ENCODE measurements at regions not wholly inside any gene's neighbourhood (a gene's known extent, or its start where the extent isn't known, plus 50 kb on each side); places are given as distances from the start of the nearest gene placed in this dataset.

DNA sequence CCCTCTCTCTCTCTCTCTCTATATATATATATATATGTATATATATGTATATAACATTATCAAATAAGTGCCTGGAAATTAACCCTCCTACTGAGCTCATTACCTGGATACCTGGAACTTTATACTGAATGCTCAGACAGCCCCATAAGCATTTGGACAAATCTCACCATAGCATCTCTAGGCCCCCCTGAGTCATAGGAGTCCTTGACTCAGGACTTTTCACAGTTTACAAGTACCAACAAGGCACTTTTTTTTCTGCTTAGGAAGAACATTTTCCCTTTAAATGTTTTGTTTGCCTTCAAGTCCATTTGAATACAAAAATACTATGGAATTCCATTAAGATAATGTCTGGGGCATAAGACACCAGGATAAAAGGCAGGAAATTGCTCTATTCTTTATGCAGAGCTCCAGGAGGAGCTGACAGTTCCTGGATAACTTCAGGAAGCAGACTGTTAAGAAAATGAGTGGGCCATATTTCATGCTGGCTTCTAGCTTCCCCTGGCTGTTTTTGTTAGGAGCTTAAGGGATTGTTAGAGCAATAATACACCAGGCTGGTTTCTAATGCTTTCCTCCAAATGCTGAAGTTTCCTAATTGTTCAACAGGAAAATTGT is 171.7 kb upstream of the ASIC2 start:
- intact Hi-C loops (cut with DNase I), result no loop called here
- no peak for ATAC-seq
- no peak for DNase-seq (ENCODE audit: low spot score)

DNA sequence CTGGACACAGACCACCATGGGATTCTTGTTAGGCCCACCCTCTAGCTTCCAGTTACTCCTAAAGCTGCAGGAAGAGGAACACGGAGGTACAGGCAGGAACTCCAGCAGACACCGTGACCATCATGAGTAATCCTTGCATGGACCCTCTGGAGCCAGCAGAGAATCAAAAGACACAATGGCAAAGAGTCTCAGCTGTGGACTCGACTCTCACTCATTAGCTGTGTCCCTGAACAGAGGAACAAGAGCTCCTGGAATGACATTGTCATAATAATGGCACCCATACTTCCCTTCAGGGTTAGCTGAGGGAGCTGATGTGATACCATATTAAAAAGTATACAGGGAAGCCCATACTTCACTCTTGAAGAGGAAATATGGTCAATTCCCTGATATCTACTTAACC is 176.3 kb upstream of the ASIC2 start:
- no peak for DNase-seq (ENCODE audit: low spot score)
- intact Hi-C loops (cut with DNase I), result no loop called here
- ATAC-seq, result no peak

DNA sequence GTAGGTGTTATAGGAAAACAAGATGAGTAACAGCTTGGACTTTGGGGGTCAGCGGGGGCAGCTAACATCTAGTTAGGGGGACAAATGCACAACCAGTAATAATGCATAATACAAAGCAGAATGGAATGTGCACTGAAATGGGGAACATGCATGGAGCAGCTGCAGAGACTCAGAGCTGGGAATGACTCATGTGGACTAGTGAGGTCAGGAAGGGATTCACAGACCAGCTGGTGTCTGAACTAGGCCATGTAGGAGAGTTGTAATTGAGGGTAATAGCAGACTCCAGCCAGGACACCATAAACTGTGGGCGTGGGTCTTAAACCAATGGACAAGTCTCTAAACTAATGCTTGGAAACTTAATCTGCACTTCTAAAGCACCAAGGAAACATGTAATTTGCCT is 176.8 kb upstream of the ASIC2 start:
- DNase-seq (ENCODE audit: low spot score) (no peak), ATAC-seq (no peak)
- intact Hi-C loops (cut with DNase I), result no loop called here

DNA sequence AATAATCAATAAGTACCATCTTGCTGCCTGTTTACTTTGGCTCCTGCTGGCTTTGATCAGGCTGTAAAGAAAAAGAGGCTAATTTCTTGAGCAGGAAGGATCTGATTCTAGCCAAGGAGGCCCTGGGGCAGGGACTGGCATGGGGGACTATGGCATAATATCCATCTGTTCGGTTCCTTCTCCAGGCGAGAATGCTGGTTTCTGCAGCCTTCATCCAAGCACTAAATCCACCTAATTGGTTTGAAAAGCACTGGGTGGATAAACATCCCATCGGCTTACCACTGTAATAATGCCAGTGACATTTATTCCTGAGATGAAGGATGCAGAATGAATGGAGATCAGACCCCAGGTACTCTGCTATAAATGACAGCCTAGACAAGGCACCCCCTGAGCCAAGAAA is 180.0 kb upstream of the ASIC2 start:
- DNase-seq (ENCODE audit: low spot score) (no peak), ATAC-seq (no peak)
- intact Hi-C loops (cut with DNase I), result no loop called here

DNA sequence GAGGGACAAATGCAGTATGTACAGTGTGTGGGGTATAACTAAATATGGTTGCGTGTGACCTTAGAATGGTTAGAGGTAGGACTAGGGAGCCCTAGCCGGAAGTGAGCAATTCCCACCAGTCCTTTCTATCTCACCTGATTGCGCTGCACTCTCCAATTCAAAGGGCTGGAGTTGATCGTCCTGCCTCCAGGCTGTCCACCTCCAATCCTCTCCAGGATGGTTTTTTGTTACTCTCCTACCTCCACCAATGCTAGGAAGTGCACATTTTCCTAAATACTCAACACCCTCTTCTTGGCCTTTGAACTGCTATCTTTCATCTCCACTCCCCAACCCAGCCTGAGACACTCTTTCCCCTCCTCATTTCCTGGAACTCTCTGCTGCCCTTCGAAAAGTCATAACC is 181.7 kb upstream of the ASIC2 start:
- DNase-seq (ENCODE audit: low spot score), result no peak
- ATAC-seq, result no peak
- intact Hi-C loops (cut with DNase I), result no loop called here

DNA sequence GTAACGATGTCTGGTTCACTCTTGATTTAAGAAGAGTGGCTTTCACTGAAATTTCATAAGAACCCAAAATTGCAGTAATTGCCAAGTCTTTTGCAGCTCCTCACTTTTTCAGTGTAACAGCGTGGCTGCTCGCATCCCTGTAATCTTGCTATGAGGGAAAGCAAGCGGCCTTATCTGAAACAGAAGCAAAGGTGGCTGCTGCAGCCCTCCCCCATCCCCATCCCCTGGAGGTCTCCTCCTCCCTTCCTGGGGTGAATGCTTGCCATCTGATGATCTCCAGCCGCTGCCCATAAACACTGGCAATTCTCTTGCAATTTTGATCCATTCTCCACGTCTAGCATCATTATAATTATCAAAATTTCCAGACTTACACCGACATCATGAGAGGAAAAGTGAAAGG is 182.5 kb upstream of the ASIC2 start:
- intact Hi-C loops (cut with DNase I), result no loop called here
- no peak for DNase-seq (ENCODE audit: low spot score)

DNA sequence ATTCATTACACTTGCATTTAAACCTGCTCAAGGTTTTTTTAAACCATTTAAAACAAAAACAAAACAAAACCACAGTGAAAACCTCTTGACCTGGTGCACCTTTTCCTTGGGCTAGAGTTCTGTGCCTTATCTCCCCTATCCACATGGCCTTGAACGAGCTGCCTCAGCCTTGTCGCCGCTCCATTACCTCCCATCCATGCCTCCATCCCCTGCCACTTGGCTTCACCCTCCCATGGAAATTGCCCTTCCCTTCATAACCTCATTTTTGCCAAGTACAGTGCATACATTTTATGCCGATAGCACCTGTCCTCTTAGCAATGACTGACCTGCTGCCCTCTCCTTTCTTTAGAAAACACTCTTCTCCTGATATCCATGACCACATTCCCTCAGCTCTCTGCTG is 188.6 kb upstream of the ASIC2 start:
- intact Hi-C loops (cut with DNase I), result no loop called here
- DNase-seq (ENCODE audit: low spot score) (no peak), ATAC-seq (no peak)

More for the DNA sequence above, 182.5 kb upstream of the ASIC2 start:
- no peak for ATAC-seq

DNA sequence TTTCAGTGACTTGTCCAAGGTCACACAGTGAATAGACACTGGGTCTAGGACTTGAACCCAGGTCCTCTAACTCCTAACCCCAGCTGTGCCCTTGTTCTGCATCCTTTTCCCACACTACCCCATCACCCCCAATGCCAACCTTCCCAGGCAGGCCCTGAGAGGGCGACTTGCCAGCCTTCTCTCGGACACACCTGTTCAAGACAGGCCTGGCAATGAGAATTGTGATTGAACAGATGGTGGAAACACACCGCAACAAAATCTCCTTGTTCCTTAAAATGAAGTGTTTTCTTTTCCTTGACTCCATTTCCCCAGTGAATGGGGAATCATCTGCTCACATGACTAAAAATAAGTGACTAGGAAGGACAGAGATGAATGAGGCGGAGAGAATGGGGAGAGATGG is 189.5 kb upstream of the ASIC2 start:
- ATAC-seq, result no peak
- intact Hi-C loops (cut with DNase I), result no loop called here
- no peak for DNase-seq (ENCODE audit: low spot score)

DNA sequence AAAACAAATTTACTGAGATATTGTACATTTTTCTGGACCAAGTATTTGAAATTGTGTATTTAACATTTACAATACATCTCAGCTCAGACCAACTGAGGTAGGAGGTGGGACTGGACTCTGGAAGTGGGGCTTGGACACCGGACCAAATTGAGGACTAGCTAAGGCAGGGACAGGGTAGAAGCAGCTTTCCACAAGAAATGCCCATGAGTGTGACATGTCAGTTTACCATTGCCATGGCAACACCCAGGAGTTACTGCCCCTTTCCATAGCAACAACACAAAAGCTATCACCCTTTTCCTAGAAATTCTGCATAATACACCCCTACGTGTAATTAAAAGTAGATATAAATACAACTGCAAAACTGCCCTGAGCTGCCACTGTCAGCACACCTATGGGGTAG is 191.5 kb upstream of the ASIC2 start:
- no peak for DNase-seq (ENCODE audit: low spot score)
- intact Hi-C loops (cut with DNase I), result no loop called here
- ATAC-seq, result no peak

DNA sequence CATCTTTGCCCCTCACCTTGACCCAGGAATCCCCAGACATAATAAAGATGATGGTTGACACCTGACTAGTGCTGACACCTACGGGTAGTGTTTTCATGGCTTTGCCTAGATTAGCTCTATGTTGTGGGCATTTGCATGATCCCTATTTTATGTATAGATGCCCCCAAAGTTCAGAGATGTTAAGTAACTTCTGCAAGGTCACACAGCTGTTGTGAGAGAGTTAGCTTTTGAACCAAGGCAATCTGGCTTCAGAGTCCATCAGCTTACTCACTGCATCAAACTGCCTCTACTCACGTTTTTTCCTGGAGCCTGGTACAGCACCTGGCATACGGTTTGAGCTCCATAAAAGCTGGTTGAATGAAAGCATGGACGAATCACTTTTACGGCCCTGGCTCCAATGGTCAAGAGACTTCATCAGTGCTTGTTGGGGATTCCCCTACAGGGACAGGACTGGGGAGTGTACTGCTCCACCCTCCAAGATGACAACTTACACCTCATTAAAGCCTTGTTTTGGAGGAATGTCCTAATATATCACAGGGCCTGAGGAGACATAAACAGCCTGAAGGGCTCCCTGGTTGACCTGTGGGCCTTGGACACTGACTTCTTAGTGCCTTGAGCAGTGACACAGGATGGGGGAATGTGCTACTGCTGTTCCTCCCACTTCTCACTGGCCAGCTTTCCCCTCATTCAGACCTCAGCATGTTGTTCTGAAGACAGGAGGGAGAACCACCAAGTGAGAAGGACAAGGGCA is 193.2 kb upstream of the ASIC2 start:
- intact Hi-C loops (cut with DNase I), result no loop called here
- DNase-seq (ENCODE audit: low spot score) (no peak), ATAC-seq (no peak)

DNA sequence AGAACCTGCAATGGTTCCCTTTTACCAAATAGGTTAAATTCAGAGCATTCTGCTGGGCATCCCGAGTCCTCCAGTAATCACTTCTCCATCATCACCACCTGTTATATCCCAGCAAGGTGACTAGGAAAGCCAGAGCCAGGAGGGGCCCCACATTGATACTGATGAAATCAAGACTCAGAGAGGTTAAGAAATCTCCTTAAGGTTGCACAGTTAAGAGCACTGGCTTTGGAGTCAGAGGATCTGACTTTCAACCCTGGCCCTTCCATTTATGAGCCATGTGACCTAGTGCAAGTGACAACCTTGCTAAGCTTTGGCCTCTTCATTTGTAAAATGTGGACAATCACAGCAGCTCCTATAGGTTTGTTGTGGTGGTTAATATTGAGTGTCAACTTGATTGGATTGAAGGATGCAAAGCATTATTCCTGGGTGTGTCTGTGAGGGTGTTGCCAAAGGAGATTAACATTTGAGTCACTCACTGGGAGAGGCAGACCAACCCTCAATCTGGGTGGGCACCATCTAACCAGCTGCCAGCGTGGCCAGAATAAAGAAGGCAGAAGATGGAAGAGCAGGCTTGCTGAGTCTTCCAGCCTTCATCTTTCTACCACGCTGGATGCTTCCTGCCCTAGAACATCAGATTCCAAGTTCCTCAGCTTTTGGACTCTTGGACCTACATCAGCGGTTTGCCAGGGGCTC is 194.2 kb upstream of the ASIC2 start:
- no peak for ATAC-seq
- intact Hi-C loops (cut with DNase I), result no loop called here
- DNase-seq (ENCODE audit: low spot score), result no peak

DNA sequence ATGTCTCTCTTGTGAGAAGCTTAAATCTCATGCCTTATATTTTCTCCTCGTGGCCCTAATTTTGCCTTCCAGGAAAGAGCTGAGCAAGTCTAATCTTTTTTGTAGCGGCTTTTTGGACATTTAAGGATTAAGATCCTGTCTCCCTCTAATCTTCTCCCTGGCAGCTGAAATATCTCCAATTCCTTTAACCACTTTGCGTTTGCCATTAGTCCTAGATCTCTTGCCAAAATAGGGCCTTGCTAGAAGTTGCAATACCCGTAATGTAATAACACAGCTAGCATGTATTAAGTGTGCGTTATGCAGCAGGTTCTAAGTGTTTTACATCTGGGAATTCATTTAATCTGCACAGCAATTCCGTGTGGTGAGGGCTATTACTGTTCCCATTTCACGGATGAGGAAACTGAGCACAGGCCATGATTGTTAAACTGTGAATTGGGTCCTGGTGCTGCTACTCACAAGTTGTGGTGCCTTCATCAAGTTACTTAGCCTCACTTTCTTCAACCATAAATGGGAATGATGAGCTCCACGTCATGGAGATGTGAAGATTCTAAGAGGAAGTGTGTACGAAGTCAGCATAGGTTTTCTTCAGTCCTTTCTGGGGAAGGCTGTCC is 198.9 kb upstream of the ASIC2 start:
- DNase-seq (ENCODE audit: low spot score), result no peak
- no peak for ATAC-seq
- intact Hi-C loops (cut with DNase I), result no loop called here

DNA sequence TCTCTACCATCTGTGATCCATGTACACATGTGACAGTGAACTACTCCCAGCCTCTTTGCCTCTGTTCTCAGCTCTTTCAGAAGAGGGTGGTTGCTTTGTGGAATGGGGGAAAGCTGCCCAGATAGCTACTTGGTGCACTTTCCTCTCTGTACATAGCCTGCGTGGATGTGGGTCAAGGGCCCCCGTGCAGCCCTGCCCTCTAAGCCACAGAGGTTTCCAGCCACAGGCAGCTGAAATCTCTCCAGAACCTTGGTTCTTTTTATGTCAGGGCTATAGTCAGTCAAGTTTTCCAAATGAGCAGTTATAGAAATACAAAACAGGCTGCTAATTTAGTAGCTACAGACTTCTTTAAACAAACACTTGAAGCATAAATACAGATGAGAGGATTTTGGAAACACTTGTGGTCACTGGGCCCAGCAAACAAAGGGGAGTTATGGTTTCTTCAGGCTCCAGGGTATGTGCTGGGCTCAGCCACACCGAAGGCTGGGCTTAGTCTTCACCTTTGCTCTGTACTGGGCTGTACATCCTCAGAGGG is 199.7 kb upstream of the ASIC2 start:
- DNase-seq (ENCODE audit: low spot score) (no peak), ATAC-seq (no peak)
- intact Hi-C loops (cut with DNase I), result no loop called here

DNA sequence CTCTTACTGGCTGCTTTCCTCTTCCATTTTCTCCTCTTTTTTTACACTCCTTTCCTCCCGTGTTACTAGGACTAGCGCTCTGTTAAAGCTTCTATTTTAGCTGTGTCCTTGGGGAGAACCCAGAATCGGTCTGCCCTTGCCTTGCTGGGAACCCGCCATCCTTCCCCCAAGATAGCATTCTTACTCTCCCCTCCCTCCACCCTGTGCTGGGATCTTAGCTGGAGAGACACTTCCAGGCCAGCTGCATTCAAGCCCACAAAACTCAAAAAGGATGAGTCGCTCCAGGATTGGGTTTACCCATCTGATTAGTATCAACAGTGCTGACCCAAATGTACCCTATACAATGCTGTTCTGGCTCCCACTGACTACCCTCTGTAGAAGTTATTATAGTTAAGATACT is 200.5 kb upstream of the ASIC2 start:
- ATAC-seq (no peak), DNase-seq (ENCODE audit: low spot score) (no peak)
- intact Hi-C loops (cut with DNase I), result no loop called here

DNA sequence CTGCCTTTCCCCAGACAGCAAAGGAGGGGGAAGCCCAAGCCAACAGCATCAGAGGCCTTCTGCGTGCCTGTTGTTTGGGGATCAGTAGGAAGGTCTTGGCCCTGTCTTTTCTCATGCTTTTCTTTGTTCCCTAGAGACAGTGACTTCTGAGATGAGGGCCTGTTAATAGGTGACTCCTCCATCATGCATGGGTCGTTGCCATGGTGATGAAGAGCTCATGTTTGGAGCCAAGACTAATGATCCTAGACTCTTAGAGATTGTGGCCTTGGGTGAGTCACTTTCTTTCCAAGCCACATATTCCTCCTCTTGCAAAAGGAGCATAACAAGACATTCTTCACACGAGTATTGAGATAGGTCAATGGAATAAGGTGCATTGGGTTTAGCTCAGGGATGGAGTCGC is 201.1 kb upstream of the ASIC2 start:
- ATAC-seq (no peak), DNase-seq (ENCODE audit: low spot score) (no peak)
- intact Hi-C loops (cut with DNase I), result no loop called here

DNA sequence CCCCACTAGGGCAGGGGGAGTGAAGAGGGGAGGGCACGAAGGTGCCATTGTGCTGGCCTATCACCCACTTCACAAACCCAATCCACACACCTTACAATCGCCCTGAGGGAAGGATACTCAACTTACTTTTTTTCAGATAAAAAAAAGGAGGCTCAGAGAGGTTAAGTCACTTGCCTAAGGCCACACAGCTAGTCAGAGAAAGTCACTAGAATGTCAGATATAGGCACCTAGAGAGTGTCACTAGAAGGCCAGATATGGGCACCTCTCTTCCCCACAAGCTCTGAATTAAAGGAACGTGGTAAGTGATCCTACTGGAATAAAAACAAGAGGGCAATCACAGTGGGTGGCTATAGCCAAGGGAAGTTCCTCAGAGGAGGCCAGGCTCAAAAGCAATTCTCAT is 204.5 kb upstream of the ASIC2 start:
- ATAC-seq (no peak), DNase-seq (ENCODE audit: low spot score) (no peak)
- intact Hi-C loops (cut with DNase I), result no loop called here

DNA sequence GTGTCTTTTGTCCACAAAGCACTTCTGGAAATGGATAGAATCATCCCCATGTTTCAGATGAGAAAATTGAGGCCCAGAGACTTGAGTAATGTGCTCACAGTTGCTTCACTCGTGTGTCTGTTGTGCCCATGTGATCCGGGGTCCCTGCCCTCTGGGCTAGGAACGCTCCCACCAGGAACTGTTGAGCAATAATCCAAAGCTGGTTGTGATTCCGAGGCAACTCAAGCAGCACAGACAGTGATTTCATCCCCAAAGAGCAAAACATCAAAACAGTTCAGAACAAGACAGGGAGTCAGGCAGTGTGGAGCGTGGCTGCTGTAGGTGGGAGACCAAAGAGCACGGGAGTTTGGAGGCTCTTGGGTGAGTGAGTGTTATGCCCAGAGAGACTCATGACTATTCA is 205.0 kb upstream of the ASIC2 start:
- DNase-seq (ENCODE audit: low spot score) (no peak), ATAC-seq (no peak)
- intact Hi-C loops (cut with DNase I), result no loop called here

DNA sequence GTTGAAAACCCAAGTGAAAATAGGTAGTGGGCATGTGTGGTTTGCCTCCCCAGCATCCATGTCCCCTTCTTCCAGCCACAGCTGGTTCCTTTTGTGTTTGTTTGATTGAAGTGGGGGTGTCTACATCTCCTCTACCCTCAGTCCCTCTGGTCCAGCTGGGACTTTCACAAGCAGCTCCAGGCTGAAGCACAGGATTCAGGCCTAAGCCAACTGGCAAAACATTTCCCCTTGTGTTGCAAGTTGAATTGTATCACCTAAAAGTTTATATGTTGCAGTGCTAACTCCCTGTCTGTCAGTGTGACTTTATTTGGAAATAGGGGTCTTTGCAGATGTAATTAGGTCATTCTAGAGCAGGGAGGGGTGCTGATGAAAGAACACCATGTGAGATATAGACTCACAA is 205.9 kb upstream of the ASIC2 start:
- DNase-seq (ENCODE audit: low spot score), result no peak
- no peak for ATAC-seq
- intact Hi-C loops (cut with DNase I), result no loop called here

DNA sequence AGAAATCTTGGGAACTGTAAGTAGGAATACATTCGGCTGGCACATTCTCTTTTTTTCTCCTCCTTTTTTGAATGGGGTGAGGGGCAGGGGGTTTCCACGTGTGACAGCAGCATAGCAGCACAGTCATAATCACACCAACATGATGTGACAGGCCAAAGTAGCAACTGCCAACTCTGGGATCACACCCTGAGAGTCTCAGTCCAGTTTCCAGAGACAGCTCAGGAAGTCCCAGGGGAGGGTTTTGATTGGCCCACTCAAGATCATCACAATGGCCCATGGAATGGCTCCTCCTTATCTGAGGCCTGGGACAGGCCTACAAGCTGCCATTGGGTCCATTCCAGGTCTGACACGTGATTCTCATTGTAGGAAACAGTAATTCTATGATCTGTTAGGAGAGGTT is 207.1 kb upstream of the ASIC2 start:
- intact Hi-C loops (cut with DNase I), result no loop called here
- DNase-seq (ENCODE audit: low spot score), result no peak
- ATAC-seq, result no peak

DNA sequence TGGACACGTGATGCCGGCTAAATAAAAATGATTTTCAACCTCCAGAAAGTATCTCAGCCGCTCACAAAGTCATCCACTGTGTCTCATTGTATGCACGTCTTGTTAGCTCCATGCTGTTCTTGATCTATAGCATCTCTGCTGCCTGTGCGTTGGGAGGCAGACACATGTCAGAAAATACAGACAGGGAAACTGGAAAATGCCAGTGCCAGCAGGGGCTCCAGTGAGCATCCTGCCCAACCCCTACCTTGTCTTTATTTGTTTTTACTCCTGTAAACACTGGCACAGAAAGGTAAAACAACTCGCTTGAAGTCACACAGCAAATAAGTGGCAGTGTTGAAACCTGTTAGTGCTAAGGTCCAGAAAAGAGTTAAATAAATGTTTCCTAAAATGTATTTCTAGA is 208.1 kb upstream of the ASIC2 start:
- DNase-seq (ENCODE audit: low spot score), result no peak
- intact Hi-C loops (cut with DNase I), result no loop called here
- no peak for ATAC-seq
